Lower lobe of right lung (tissue), 2 donors: ENCODE measurements at regions not wholly inside any gene's neighbourhood (a gene's known extent, or its start where the extent isn't known, plus 50 kb on each side); places are given as distances from the start of the nearest gene placed in this dataset.
"Not testable (repeated sequence)": the region's sequence is repeated elsewhere in the genome, so short reads cannot be mapped to it uniquely, and the experiment has no call there.

ENCODE experiments used
- ATAC-seq, 2 donors: fragments of 200-7000 bp; cut with Tn5 transposase; one replicate each; pipeline ENCODE4 v1.9.1; 2020 to 2022; ENCODE audit warnings: mild to moderate bottlenecking in 2 of 2, moderate library complexity in 2 of 2
- DNase-seq: peaks from one replicate; pipeline ENCODE4 v3.0.0-alpha.2; 2020
- H3K27ac ChIP-seq: fragments of 200-600 bp; one replicate; pipeline ENCODE4 v1.8.0; 2022
- H3K27me3 ChIP-seq: fragments of 200-600 bp; one replicate; pipeline ENCODE4 v1.8.0; 2022; ENCODE audit warnings: low read depth
- H3K36me3 ChIP-seq: fragments of 200-600 bp; one replicate; pipeline ENCODE4 v1.8.0; 2022; ENCODE audit warnings: mild to moderate bottlenecking
- H3K4me1 ChIP-seq: fragments of 200-600 bp; one replicate; pipeline ENCODE4 v1.8.0; 2022
- H3K4me3 ChIP-seq: fragments of 200-600 bp; one replicate; pipeline ENCODE4 v1.8.0; 2022; ENCODE audit warnings: mild to moderate bottlenecking
- H3K9me3 ChIP-seq: fragments of 200-600 bp; one replicate; pipeline ENCODE4 v1.8.0; 2022
- intact Hi-C: fragments of 100-400 bp; cut with DNase I; formaldehyde crosslinking; loops from one replicate; pipeline ENCODE4 v1.11.0; 2022
- TF ChIP-seq, protein P1 (sequence below): fragments of 200-600 bp; IDR thresholded peaks from one replicate; pipeline ENCODE4 v1.8.0; 2022; ENCODE audit warnings: antibody characterized with exemption, mild to moderate bottlenecking
- donor health status: DM: no; HTN: yes; CAD: no; lungs with severe emphysema.

DNA sequence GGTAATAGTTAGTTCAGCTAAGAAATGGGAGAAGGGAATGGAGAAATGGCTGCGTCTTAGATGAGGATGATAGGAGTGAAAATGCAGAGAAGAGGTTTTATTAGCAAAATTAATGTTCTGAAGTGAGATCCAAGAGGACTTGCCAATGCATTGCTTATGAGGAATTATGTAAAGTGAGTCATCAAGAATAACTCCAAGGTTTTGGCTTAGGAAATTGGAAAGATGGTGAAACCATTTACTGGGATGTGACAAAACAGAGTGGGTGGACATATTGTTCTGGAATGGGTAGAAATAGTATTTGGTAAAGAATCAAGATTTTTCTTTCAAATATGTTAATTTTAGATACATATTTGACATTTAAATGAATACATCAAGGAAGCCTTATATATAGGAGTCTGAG is 306.6 kb upstream of the CYRIA start:
- TF ChIP-seq, protein P1, sequence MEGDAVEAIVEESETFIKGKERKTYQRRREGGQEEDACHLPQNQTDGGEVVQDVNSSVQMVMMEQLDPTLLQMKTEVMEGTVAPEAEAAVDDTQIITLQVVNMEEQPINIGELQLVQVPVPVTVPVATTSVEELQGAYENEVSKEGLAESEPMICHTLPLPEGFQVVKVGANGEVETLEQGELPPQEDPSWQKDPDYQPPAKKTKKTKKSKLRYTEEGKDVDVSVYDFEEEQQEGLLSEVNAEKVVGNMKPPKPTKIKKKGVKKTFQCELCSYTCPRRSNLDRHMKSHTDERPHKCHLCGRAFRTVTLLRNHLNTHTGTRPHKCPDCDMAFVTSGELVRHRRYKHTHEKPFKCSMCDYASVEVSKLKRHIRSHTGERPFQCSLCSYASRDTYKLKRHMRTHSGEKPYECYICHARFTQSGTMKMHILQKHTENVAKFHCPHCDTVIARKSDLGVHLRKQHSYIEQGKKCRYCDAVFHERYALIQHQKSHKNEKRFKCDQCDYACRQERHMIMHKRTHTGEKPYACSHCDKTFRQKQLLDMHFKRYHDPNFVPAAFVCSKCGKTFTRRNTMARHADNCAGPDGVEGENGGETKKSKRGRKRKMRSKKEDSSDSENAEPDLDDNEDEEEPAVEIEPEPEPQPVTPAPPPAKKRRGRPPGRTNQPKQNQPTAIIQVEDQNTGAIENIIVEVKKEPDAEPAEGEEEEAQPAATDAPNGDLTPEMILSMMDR = no peak
- no peaks in the 10 kb centered on the region for H3K9me3 ChIP-seq
- DNase-seq = no peak
- no peaks in the 10 kb centered on the region for H3K27me3 ChIP-seq
- H3K4me1 ChIP-seq = no peaks in the 10 kb centered on the region
- intact Hi-C loops = no loop called here
- H3K4me3 ChIP-seq = no peak overlapping the region
- no peaks in the 10 kb centered on the region for H3K36me3 ChIP-seq
- ATAC-seq = no peak
- H3K27ac ChIP-seq = no peak overlapping the region

DNA sequence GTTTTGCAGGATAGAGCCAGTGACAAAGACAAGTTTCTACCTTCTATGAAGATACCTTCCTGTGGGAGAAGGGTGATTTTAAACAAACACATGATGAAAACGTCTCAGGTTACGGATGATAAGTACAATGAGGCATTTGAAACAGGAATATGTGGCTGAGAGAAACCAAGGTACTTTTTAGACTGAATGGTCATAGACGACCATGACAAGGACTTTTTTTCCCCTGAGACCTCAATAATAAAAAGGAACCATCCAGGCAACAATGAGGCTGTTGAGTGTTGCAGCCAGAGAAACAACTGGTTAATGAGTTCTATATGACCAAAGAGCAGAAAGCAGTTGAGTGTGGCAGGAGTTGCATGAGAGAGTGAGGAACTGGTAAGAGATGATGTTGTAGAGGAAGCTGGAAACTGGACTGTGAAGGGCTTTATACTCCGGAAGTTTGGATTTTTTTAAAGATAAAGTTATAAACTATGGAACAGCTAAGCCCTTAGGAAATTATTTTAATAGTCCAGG is 306.1 kb upstream of the CYRIA start:
- ATAC-seq (no peak), DNase-seq (no peak)
- H3K9me3 ChIP-seq = no peaks in the 10 kb centered on the region
- H3K4me1 ChIP-seq = no peaks in the 10 kb centered on the region
- H3K27me3 ChIP-seq = no peaks in the 10 kb centered on the region
- no peaks in the 10 kb centered on the region for H3K36me3 ChIP-seq
- TF ChIP-seq, protein P1 = no peak
- intact Hi-C loops = no loop called here
- H3K4me3 ChIP-seq = no peak overlapping the region
- H3K27ac ChIP-seq = no peak overlapping the region

DNA sequence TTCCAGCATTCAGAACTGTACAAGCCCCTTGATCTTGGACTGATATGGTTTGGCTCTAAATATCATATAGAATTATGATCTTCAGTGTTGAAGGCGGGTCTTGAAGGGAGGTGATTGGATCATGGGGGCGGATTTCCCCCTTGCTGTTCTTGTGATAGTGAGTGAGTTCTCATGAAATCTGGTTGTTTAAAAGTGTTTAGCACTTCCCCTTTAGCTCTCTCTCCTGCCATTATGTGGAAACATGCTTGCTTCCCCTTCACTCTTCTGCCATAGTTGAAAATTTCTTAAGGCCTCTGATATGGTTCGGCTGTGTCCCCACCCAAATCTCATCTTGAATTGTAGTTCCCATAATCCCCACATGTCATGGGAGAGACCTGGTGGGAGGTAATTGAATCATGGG is 305.3 kb upstream of the CYRIA start:
- H3K4me1 ChIP-seq, H3K36me3 ChIP-seq, H3K27me3 ChIP-seq, ATAC-seq, H3K9me3 ChIP-seq, DNase-seq, H3K27ac ChIP-seq, H3K4me3 ChIP-seq, intact Hi-C loops: not testable (repeated sequence)

DNA sequence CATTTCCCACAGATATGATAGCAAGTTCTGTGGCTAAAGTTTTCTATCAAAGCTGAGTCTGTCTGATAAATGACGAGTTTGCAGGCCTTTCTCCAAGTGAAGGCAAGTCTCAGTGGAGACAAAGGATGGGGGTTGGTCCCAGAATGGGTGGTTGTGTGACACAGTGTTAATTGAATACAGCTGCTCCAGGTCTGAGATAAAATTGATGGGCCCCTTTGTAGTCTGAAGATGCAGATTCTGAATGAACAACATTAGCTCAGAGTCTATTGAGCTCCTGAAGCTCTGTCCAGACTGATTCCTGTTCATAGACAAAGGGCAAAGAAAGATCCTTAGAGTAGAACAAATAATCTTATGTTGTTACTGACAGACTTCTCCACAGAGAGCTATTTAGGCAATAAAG is 296.9 kb upstream of the CYRIA start:
- Histone ChIP-seq H3K9me3 (no peaks in the 10 kb centered on the region), H3K27me3 (no peaks in the 10 kb centered on the region), H3K4me1 (no peaks in the 10 kb centered on the region), H3K36me3 (no peaks in the 10 kb centered on the region), H3K4me3 (no peak overlapping the region), H3K27ac (no peak overlapping the region)
- ATAC-seq = no peak
- TF ChIP-seq, protein P1 = no peak
- intact Hi-C loops = no loop called here
- no peak for DNase-seq

DNA sequence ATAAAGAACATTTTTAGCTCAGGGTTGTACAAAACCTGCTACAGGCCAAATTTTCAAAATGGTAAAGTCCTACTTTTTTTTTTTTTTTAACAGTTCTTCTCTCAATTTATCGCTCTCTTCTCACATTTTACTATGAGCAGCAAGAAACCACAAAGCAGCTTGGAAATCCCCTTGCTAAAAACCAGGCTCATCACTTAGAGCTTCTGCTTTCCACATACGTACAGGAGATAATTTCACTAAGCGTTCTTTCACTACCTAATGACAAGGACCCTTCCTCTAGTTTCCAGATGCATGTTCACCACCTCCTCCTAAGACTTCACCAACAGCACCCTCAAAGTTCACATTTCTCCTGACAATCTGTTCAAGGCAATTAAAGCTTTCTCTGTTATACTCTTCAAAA is 294.9 kb upstream of the CYRIA start:
- DNase-seq = no peak
- no peak for ATAC-seq
- intact Hi-C loops = no loop called here

DNA sequence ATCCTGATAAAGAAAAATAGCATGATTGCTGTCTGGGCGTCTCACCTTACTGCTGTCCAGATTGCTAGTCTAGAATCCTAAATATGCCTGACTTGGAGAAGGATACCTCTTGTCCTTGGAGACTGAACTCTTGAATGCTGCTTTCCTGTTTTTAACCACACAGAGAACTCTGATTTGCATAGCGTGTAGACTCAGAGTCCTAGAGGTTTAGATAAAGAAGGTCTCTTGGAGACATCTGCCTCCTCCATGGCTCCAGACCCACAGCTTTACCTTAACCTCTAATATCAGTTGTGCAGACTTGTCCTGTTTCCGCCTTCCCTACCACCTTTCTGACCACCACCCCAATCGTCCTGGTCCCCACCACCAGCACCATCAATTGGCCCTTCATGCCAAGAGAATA is 292.6 kb upstream of the CYRIA start:
- DNase-seq (no peak), ATAC-seq (no peak)
- Histone ChIP-seq H3K4me3 (no peak overlapping the region), H3K9me3 (no peaks in the 10 kb centered on the region), H3K27ac (no peak overlapping the region), H3K36me3 (no peaks in the 10 kb centered on the region), H3K27me3 (no peaks in the 10 kb centered on the region), H3K4me1 (no peaks in the 10 kb centered on the region)
- intact Hi-C loops = no loop called here
- TF ChIP-seq, protein P1 = no peak

More for the DNA sequence above, 294.9 kb upstream of the CYRIA start:
- Histone ChIP-seq H3K27me3 (no peaks in the 10 kb centered on the region), H3K36me3 (no peaks in the 10 kb centered on the region), H3K27ac (no peak overlapping the region), H3K9me3 (no peaks in the 10 kb centered on the region), H3K4me1 (no peaks in the 10 kb centered on the region), H3K4me3 (no peak overlapping the region)
- TF ChIP-seq, protein P1 = no peak
